Kidney capillary endothelial cell (primary cell): ENCODE measurements at regions not wholly inside any gene's neighbourhood (a gene's known extent, or its start where the extent isn't known, plus 50 kb on each side); places are given as distances from the start of the nearest gene placed in this dataset.
"Not testable (repeated sequence)": the region's sequence is repeated elsewhere in the genome, so short reads cannot be mapped to it uniquely, and the experiment has no call there.

ENCODE experiments used
- DNase-seq: peaks from one replicate; pipeline ENCODE4 v3.0.0-alpha.2; 2018; ENCODE audit warnings: low spot score

- DNase-seq = no peak
Measured at GRCh38 chr10:3955955-3956617, 171.1 kb upstream of the KLF6 start.

DNA sequence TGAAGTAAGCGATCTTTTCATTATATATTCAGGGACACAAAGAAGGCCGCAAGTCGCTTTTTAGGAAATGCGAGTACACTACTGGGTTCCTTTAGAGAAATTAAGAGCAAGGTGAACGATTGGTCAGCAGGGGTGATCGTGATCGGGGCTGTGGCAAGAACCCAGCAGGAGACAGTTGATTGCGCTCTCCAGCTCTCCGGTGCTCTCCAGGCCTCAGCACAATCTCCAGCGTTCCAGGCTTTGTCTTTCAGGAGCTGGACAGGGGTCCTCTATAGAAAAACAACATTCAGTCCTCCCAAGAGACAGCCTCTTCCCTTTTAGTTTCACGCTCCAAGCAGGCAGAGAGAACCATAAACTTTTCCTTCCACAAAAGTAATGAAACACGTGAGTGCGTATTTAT, 170.5 kb upstream of the KLF6 start:
- no peak for DNase-seq

GRCh38 chr10:3954615-3955014, 169.6 kb upstream of the KLF6 start:
- DNase-seq = no peak

DNA sequence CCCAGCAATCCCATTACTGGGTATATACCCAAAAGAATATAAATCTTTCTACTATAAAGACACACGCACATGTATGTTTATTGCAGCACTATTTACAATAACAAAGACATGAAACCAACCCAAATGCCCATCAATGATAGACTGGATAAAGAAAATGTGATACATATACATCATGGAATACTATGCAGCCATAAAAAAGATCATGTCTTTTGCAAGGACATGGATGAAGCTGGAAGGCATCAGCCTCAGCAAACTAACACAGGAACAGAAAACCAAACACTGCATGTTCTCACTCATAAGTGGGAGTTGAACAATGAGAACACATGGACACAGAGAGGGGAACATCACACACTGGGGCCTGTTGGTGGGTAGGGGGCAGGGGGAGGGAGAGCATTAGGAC, 169.0 kb upstream of the KLF6 start:
- not testable (repeated sequence) for DNase-seq

- DNase-seq = no peak
Measured at GRCh38 chr10:3951993-3952392, 167.0 kb upstream of the KLF6 start.

DNA sequence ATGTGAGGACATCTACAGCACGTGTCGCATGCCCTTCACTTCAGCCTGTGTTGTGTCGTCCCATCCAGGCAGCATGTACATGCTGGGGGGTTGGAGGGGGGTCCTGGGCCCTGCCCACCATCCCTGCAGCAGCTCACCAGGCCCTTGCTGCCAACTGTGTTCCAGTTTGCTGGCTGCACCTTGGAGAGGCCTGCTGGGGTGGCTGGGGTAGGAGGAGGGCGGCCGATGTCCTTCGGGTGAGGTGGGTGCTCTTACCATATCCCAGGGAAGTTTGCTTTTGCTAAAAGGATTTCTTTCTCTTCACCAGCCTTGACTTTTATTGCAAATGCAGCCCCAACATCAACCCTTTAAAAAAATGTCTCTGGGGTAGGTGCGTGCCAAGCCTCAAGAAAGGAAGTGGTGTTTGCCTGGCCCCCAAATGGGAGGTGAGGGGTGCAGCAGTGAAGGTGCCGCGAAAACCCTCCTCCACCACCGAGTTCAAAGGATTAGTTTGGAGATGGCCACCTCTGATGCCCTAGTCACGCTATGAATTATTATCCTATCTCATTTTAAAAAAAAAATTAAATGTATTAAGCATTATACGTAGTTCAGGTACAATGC, 165.8 kb upstream of the KLF6 start:
- DNase-seq = no peak

GRCh38 chr10:3949711-3950110, 164.7 kb upstream of the KLF6 start:
- DNase-seq = no peak

- peak; percentile 82 for DNase-seq
Measured at GRCh38 chr10:3948843-3949242, 163.8 kb upstream of the KLF6 start.

GRCh38 chr10:3946234-3947229, 161.5 kb upstream of the KLF6 start:
- DNase-seq = no peak

DNA sequence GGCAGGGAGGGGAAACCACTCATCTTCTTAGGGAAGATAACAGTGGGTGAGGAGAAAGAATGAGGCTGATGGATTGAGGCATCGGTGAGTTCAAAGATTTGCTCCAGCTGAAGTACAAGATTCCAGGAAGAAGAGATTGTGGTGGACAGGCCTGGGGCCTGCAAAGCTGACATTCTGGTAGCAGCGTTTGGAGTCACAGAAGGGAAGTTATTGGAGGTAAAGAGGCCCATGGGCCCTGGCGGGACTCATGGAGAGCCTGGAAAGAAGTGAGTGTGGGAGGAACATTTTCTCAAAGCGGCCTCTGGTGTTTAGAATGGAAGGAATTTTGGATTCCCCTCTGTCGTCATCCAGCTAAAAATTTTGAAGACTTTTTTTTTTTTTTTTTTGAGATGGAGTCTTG, 160.0 kb upstream of the KLF6 start:
- DNase-seq = no peak

GRCh38 chr10:3944591-3944990, 159.6 kb upstream of the KLF6 start:
- DNase-seq = no peak

DNA sequence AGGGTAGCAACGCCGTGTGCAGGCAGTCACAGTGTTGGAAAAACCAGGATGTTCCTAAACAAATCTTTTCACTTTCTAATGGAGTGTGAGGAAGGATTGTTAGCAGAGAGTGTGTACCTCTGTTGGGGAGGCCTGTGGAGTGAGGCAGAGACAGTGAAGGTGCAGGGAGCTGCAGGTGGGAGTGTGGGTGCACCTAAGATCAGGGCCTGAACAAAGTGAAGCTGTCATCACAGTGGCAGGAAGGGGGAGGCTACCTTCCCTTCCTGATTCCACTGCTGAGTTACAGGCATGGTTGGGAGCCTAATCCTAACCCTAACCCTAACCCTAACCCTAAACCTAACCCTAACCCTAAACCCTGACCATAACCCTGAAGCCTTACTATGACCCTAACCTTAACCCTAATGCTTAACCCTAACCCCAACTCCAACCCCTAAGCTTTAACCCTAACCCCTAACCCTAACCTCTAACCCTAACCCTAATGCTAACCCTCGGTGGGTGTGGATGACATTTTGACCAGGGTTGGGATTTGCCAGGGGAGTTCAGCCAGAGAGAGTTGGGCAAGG, 158.8 kb upstream of the KLF6 start:
- no peak for DNase-seq

DNA sequence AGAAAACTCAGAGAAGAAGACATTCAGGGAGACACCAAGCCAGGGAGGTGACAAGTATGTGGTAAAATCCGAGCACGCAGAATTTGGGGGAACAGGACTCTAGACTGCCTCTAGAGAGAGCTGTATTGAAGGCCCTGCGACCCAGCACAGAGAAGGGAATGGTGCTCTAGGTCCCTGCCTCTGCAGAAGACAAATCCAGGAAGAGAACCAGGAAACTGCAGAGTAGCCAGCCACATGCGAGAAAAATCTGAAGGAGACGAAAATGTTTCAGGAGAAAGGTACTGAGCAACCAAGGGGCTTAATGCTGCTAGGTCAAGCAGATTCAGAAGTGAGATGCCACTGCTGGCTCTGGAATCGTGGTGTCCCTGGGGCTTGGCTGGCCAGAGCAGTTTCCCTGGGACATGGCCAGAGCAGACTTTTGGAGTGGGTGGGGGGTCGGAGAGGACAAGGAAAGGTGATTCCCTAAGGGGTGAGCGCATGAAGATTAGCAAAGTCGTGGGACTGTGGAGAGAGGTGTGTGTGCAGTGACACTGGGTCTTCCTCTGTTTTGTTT, 158.0 kb upstream of the KLF6 start:
- no peak for DNase-seq

GRCh38 chr10:3941676-3942075, 156.7 kb upstream of the KLF6 start:
- DNase-seq = no peak

GRCh38 chr10:3936422-3937040, 151.5 kb upstream of the KLF6 start:
- no peak for DNase-seq

GRCh38 chr10:3935933-3936359, 150.9 kb upstream of the KLF6 start:
- DNase-seq = no peak

- no peak for DNase-seq
Measured at GRCh38 chr10:3935141-3935540, 150.1 kb upstream of the KLF6 start.

GRCh38 chr10:3933733-3934132, 148.7 kb upstream of the KLF6 start:
- DNase-seq = no peak

DNA sequence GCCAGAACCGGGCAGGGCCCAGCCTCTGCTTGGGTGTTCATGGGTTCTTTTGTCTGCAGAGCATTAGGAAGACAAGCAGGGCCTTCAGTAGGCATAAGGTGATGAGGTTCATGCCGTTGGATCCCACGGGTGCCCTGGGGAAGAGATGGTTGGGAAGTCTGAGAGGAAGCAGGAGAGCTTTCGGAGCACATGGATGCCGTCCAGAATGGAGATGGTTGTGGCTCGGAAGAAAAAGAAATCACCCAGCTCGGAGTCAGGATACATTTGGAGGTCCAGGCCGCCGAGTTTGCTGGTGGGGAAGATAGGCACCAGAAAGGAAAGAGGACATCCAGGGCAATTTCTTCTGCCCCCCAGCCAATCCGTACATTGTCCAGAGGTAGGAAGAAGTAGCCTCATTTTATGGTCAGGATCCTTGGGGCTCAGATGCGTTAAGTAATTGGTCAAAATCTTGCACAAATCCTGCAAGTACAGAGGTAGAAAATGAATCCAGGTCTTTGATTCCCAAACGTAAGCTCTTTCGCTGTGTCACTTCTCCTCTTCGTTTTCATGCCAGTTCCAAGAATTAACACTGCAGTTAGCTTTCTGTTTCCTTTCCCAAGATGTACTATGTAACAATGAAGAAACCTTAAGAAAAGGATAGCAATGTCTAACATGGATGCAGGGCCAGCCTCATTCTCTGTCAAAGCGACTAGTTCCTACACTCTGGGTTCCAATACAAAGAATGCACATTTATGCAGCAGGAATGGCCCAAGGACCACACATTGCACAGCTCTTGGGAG, 147.8 kb upstream of the KLF6 start:
- DNase-seq = no peak

GRCh38 chr10:3931901-3932300, 146.9 kb upstream of the KLF6 start:
- DNase-seq = no peak

DNA sequence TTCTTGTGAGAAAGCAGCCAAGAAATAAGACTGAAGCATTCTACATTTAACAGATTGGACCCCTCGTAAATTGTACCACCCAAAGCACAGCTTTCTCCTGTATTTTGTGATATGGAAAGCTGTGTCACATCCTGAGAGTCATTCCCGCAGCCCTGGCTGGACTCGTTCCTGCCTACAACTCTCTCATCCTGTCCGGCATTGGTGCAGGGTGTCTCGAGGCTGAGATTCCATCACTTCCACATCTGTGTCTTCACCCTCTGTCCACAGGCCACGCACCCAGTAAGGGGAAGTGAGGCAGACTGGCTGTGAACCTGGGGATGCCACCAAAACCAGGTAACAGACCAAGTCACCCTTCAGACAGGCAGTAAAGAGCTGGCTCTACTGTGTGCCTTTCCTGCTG, 146.2 kb upstream of the KLF6 start:
- peak; percentile 83 for DNase-seq
